A172 (cell line): ENCODE measurements at regions not wholly inside any gene's neighbourhood (a gene's known extent, or its start where the extent isn't known, plus 50 kb on each side); places are given as distances from the start of the nearest gene placed in this dataset.
A peak's percentile ranks its signal among the peaks of the same experiment; 100 is the strongest.
"Not testable (repeated sequence)": the region's sequence is repeated elsewhere in the genome, so short reads cannot be mapped to it uniquely, and the experiment has no call there.

ENCODE experiments used
- DNase-seq: peaks from one replicate; pipeline ENCODE4 v3.0.0-alpha.2; 2015; ENCODE audit warnings: low spot score

- not testable (repeated sequence) for DNase-seq
These were observed 111.4 kb downstream of the CCDC74A start for GRCh38 chr2:131639001-131639620.

- peak; percentile 66 for DNase-seq
These were observed 113.9 kb downstream of the CCDC74A start for GRCh38 chr2:131641414-131642206.

- DNase-seq = not testable (repeated sequence)
These were observed 115.5 kb downstream of the CCDC74A start for GRCh38 chr2:131643180-131643579.

GRCh38 chr2:131645177-131645765, 117.6 kb downstream of the CCDC74A start:
- DNase-seq = no peak

- not testable (repeated sequence) for DNase-seq
These were observed 118.5 kb downstream of the CCDC74A start for GRCh38 chr2:131646220-131646619.

GRCh38 chr2:131646669-131647297, 119.1 kb downstream of the CCDC74A start:
- no peak for DNase-seq

GRCh38 chr2:131648565-131648964, 120.9 kb downstream of the CCDC74A start:
- not testable (repeated sequence) for DNase-seq

- not testable (repeated sequence) for DNase-seq
These were observed 124.6 kb downstream of the CCDC74A start for GRCh38 chr2:131652246-131652645.

- DNase-seq = not testable (repeated sequence)
These were observed 126.4 kb downstream of the CCDC74A start for GRCh38 chr2:131654107-131654506.

- no peak for DNase-seq
These were observed 129.3 kb downstream of the CCDC74A start for GRCh38 chr2:131656816-131657633.

- no peak for DNase-seq
These were observed 130.4 kb downstream of the CCDC74A start for GRCh38 chr2:131657895-131658768.

GRCh38 chr2:131658769-131659131, 131.1 kb downstream of the CCDC74A start:
- DNase-seq = no peak

GRCh38 chr2:131659168-131659572, 131.5 kb downstream of the CCDC74A start:
- DNase-seq = no peak

GRCh38 chr2:131661101-131661782, 133.6 kb downstream of the CCDC74A start:
- not testable (repeated sequence) for DNase-seq

GRCh38 chr2:131661884-131662535, 134.3 kb downstream of the CCDC74A start:
- not testable (repeated sequence) for DNase-seq

- DNase-seq = not testable (repeated sequence)
These were observed 135.8 kb downstream of the CCDC74A start for GRCh38 chr2:131663501-131663900.

GRCh38 chr2:131665716-131666115, 138.0 kb downstream of the CCDC74A start:
- DNase-seq = not testable (repeated sequence)

GRCh38 chr2:131668794-131669540, 141.3 kb downstream of the CCDC74A start:
- peak; percentile 87 for DNase-seq
